Panc1 (cell line): ENCODE measurements at regions not wholly inside any gene's neighbourhood (a gene's known extent, or its start where the extent isn't known, plus 50 kb on each side); places are given as distances from the start of the nearest gene placed in this dataset.

Experiments used
- ATAC-seq: fragments of 200-7000 bp; cut with Tn5 transposase; 2 replicates; pipeline ENCODE4 v1.9.1; 2020; ENCODE audit warnings: mild to moderate bottlenecking, moderate library complexity
- BruUV-seq: library from RNA; stranded (reverse); fragments of 400-500 nt; replicated peaks from 2 replicates; lab custom pipeline; 2021; lab: Mats Ljungman, UMichigan
- CTCF ChIA-PET: fragments of 300-600 bp; sonication (Branson Sonifier 250); formaldehyde crosslinking; loops from one replicate; lab custom pipeline; 2022; ENCODE audit warnings: antibody characterized with exemption; lab: Charles Lee
- POLR2A ChIA-PET: fragments of 300-600 bp; sonication (Branson Sonifier 250); formaldehyde crosslinking; loops from one replicate; lab custom pipeline; 2022; ENCODE audit warnings: antibody characterized with exemption; lab: Charles Lee
- DNase-seq: peaks from one replicate; pipeline ENCODE4 v3.0.0-alpha.2; 2010; ENCODE audit warnings: low read depth, low spot score
- H3K27ac ChIP-seq: 2 replicates; pipeline ENCODE4 v1.5.1; 2011; ENCODE audit warnings: mild to moderate bottlenecking, low read length, inconsistent platforms
- H3K27me3 ChIP-seq: fragments of 200-500 bp; sonication (Bioruptor generic); 2 replicates; pipeline ENCODE4 v1.6.0; 2014; ENCODE audit warnings: low read length, inconsistent platforms; ENCODE audit not compliant: control insufficient read depth, insufficient read depth
- H3K36me3 ChIP-seq: fragments of 200-500 bp; sonication (Bioruptor generic); 2 replicates; pipeline ENCODE4 v1.5.1; 2014; ENCODE audit warnings: inconsistent platforms, mild to moderate bottlenecking, low read length, moderate library complexity; ENCODE audit not compliant: control insufficient read depth, insufficient read depth
- H3K4me1 ChIP-seq: 2 replicates; pipeline ENCODE4 v1.5.1; 2011; ENCODE audit warnings: inconsistent platforms, mild to moderate bottlenecking, low read length, moderate library complexity; ENCODE audit not compliant: control insufficient read depth, insufficient read depth
- H3K4me3 ChIP-seq, 2 experiments: 2 replicates each; pipeline ENCODE4 v1.5.1; 2011 to 2012; ENCODE audit warnings: low read depth in 2 of 2, low read length in 2 of 2, mild to moderate bottlenecking in 2 of 2, inconsistent platforms in 1 of 2, moderate library complexity in 1 of 2
- H3K9me3 ChIP-seq: fragments of 200-500 bp; sonication (Bioruptor generic); 2 replicates; pipeline ENCODE4 v1.5.1; 2014; ENCODE audit warnings: low read depth, mild to moderate bottlenecking, inconsistent platforms, low read length, moderate library complexity; ENCODE audit not compliant: control insufficient read depth, insufficient read depth
- POLR2AphosphoS5 ChIP-seq: IDR thresholded peaks from 2 replicates; pipeline ENCODE4 v1.6.1; 2012; ENCODE audit warnings: mild to moderate bottlenecking, low read depth, low read length, moderate library complexity
- REST ChIP-seq, 2 experiments: IDR thresholded peaks; 2 replicates each; pipeline ENCODE4 v1.6.1; 2011 to 2012; ENCODE audit warnings: low read depth in 2 of 2, control low read depth in 1 of 2, low read length in 1 of 2, mild to moderate bottlenecking in 1 of 2, moderate library complexity in 1 of 2; ENCODE audit not compliant: insufficient read depth in 1 of 2
- SIN3A ChIP-seq: IDR thresholded peaks from 2 replicates; pipeline ENCODE4 v1.6.1; 2012; ENCODE audit warnings: low read depth, mild to moderate bottlenecking, low read length, moderate library complexity, borderline replicate concordance; ENCODE audit not compliant: insufficient read depth
- TCF7L2 ChIP-seq: IDR thresholded peaks from 2 replicates; pipeline ENCODE4 v1.6.1; 2011; ENCODE audit warnings: mild to moderate bottlenecking, low read depth, low read length, inconsistent platforms
- in situ Hi-C: cut with HindIII; loops from 2 replicates; pipeline ENCODE4 v1.10.0; 2016; ENCODE audit warnings: low sequenced_read_pairs, low pct_unique_long_range_greater_than_20kb
- intact Hi-C: fragments of 100-400 bp; cut with micrococcal nuclease; formaldehyde crosslinking; loops from one replicate; pipeline ENCODE4 v1.10.0; 2022; ENCODE audit not compliant: unreplicated experiment
- TF ChIP-seq, protein P1 (sequence below): fragments of 450-650 bp; IDR thresholded peaks from 2 replicates; pipeline ENCODE4 v1.5.1; 2017; ENCODE audit warnings: mild to moderate bottlenecking

DNA sequence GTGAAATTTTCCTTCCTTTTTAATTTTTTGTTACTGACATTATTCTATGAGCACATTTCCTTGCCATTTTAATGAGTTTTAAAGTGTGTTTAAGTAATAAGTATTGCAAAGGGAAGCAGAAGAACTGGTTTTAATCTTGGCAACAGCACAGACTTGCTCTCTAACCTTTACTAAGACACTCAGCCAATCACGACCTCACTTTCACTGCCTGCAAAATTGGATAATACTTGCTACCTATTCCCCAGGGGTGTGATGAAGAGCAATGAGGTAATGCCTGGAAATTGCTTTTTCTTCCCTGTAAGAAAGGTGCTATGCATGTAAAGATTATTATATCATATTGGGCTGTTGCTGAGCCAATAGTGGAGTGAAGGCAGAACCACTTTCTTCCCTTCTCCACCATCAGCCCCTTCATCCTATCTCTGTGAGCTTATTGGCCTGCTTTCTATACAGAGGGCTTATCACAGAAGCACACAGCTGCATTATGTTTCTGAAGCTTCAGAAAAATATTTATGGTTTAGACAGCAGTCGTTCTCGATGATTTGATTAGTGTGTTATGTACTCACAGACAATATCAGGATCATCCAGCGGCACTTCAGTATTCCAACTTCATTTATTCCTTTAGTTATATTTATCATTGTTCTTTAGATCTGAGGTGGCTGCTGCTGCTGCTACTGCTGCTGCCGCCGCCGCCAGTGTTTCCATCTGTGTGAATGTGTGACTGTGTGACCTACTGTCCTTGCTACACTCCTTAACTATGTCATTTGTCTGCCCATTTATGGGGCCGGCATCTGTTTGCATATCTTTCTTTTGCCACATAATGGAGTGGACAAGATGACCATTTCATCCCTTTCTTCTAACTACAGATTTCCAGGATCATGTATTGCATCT lies 255.1 kb downstream of the C4orf33 start:
- no peaks in the 10 kb centered on the region for H3K9me3 ChIP-seq
- no peaks in the 10 kb centered on the region for H3K36me3 ChIP-seq
- ChIA-PET POLR2A (no interaction called here), CTCF (no interaction called here)
- no peaks in the 10 kb centered on the region for H3K27me3 ChIP-seq
- BruUV-seq = no TSS peak
- H3K4me1 ChIP-seq = no peaks in the 10 kb centered on the region
- intact Hi-C loops = no loop called here
- H3K4me3 ChIP-seq = no peak overlapping the region
- no peak for TF ChIP-seq TCF7L2
- TF ChIP-seq, protein P1, sequence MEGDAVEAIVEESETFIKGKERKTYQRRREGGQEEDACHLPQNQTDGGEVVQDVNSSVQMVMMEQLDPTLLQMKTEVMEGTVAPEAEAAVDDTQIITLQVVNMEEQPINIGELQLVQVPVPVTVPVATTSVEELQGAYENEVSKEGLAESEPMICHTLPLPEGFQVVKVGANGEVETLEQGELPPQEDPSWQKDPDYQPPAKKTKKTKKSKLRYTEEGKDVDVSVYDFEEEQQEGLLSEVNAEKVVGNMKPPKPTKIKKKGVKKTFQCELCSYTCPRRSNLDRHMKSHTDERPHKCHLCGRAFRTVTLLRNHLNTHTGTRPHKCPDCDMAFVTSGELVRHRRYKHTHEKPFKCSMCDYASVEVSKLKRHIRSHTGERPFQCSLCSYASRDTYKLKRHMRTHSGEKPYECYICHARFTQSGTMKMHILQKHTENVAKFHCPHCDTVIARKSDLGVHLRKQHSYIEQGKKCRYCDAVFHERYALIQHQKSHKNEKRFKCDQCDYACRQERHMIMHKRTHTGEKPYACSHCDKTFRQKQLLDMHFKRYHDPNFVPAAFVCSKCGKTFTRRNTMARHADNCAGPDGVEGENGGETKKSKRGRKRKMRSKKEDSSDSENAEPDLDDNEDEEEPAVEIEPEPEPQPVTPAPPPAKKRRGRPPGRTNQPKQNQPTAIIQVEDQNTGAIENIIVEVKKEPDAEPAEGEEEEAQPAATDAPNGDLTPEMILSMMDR = no peak
- TF ChIP-seq REST (IDR thresholded peaks at IDR 0.05; ENCODE audit: insufficient read depth in 1 of 2, low read depth in 2 of 2, low read length in 1 of 2) = no peak
- TF ChIP-seq POLR2AphosphoS5 = no peak
- no peak for TF ChIP-seq SIN3A
- no peak overlapping the region for H3K27ac ChIP-seq
- ATAC-seq (no peak), DNase-seq (no peak)
- in situ Hi-C loops = no loop called here

- intact Hi-C loops = no loop called here
- ChIA-PET POLR2A (no interaction called here), CTCF (no interaction called here)
- no TSS peak for BruUV-seq
- in situ Hi-C loops = no loop called here
- no peaks in the 10 kb centered on the region for H3K9me3 ChIP-seq
- H3K27me3 ChIP-seq = no peaks in the 10 kb centered on the region
- no peak for ATAC-seq
- DNase-seq = no peak
- no peak overlapping the region for H3K27ac ChIP-seq
- H3K4me3 ChIP-seq = no peak overlapping the region
- no peak for TF ChIP-seq SIN3A
- no peak for TF ChIP-seq POLR2AphosphoS5
- TF ChIP-seq, protein P1 = no peak
- no peak for TF ChIP-seq TCF7L2
- TF ChIP-seq REST (IDR thresholded peaks at IDR 0.05; ENCODE audit: insufficient read depth in 1 of 2, low read depth in 2 of 2, low read length in 1 of 2) = no peak
- no peaks in the 10 kb centered on the region for H3K36me3 ChIP-seq
- no peaks in the 10 kb centered on the region for H3K4me1 ChIP-seq
These were observed 256.5 kb downstream of the C4orf33 start for GRCh38 chr4:129352480-129352879.
